Liver (tissue), 8 donors: ENCODE measurements at regions not wholly inside any gene's neighbourhood (a gene's known extent, or its start where the extent isn't known, plus 50 kb on each side); places are given as distances from the start of the nearest gene placed in this dataset.

Experiments used
- DNase-seq: peaks from one replicate; pipeline ENCODE4 v3.0.0-alpha.2; 2017; ENCODE audit warnings: low spot score
- H3K27ac ChIP-seq, 2 donors: one replicate each; pipeline ENCODE4 v1.7.0; 2013; ENCODE audit warnings: inconsistent platforms in 2 of 2, low read length in 2 of 2, control low read depth in 1 of 2, low read depth in 1 of 2, mild to moderate bottlenecking in 1 of 2
- H3K27me3 ChIP-seq, 4 donors: one replicate each; pipeline versions ENCODE4 v1.6.1 to v1.7.0; 2013; ENCODE audit warnings: low read length in 3 of 4, inconsistent platforms in 1 of 4, mild to moderate bottlenecking in 1 of 4, moderate library complexity in 1 of 4; ENCODE audit not compliant: control insufficient read depth in 4 of 4, insufficient read depth in 4 of 4
- H3K36me3 ChIP-seq, 4 donors: one replicate each; pipeline versions ENCODE4 v1.6.1 to v1.7.0; 2013; ENCODE audit warnings: low read length in 3 of 4, mild to moderate bottlenecking in 3 of 4, low read depth in 1 of 4, moderate library complexity in 1 of 4; ENCODE audit not compliant: control insufficient read depth in 4 of 4, insufficient read depth in 3 of 4
- H3K4me1 ChIP-seq, 4 donors: one replicate each; pipeline versions ENCODE4 v1.6.1 to v1.7.0; 2013; ENCODE audit warnings: low read length in 3 of 4, mild to moderate bottlenecking in 3 of 4, moderate library complexity in 1 of 4; ENCODE audit not compliant: control insufficient read depth in 4 of 4, insufficient read depth in 4 of 4
- H3K4me3 ChIP-seq, 3 donors: one replicate each; pipeline versions ENCODE4 v1.6.1 to v1.7.0; 2013; ENCODE audit warnings: low read length in 3 of 3, control low read depth in 1 of 3, low read depth in 1 of 3, mild to moderate bottlenecking in 1 of 3
- H3K9ac ChIP-seq, 2 donors: one replicate each; pipeline ENCODE4 v1.7.0; 2013; ENCODE audit warnings: low read length in 2 of 2, mild to moderate bottlenecking in 2 of 2, moderate library complexity in 2 of 2, control low read depth in 1 of 2, low read depth in 1 of 2
- H3K9me3 ChIP-seq, 4 donors: one replicate each; pipeline versions ENCODE4 v1.6.1 to v1.7.0; 2013; ENCODE audit warnings: low read length in 3 of 4; ENCODE audit not compliant: control insufficient read depth in 4 of 4
- ATF3 ChIP-seq: IDR thresholded peaks from 2 replicates; pipeline ENCODE4 v1.6.1; 2016; ENCODE audit warnings: antibody characterized with exemption
- CTCF ChIP-seq: fragments of 150-350 bp; IDR thresholded peaks from 2 replicates; pipeline ENCODE4 v1.5.1; 2017; ENCODE audit warnings: improper control_type of control experiment, low read depth, low read length; ENCODE audit not compliant: missing input control
- EGR1 ChIP-seq, 2 donors: IDR thresholded peaks; 2 replicates each; pipeline ENCODE4 v1.6.1; 2016 to 2018; ENCODE audit warnings: antibody characterized with exemption in 2 of 2, low read depth in 2 of 2
- FOXA1 ChIP-seq: IDR thresholded peaks from 2 replicates; pipeline ENCODE4 v1.6.1; 2016; ENCODE audit warnings: antibody characterized with exemption
- FOXA2 ChIP-seq: IDR thresholded peaks from 2 replicates; pipeline ENCODE4 v1.6.1; 2016; ENCODE audit warnings: antibody characterized with exemption
- GABPA ChIP-seq, 2 donors: IDR thresholded peaks in 1 of 2; conservative IDR thresholded peaks in 1 of 2; 2 replicates each; pipeline ENCODE4 v1.6.1; 2016; ENCODE audit warnings: antibody characterized with exemption in 2 of 2, mild to moderate bottlenecking in 1 of 2, moderate library complexity in 1 of 2
- HNF4A ChIP-seq, 2 donors: conservative IDR thresholded peaks; 2 replicates each; pipeline ENCODE4 v1.6.1; 2016; ENCODE audit warnings: antibody characterized with exemption in 2 of 2, mild to moderate bottlenecking in 2 of 2
- HNF4G ChIP-seq: IDR thresholded peaks from 2 replicates; pipeline ENCODE4 v1.6.1; 2016; ENCODE audit warnings: antibody characterized with exemption
- JUND ChIP-seq, 2 donors: IDR thresholded peaks; 2 replicates each; pipeline ENCODE4 v1.6.1; 2016; ENCODE audit warnings: antibody characterized with exemption in 2 of 2
- MAX ChIP-seq: IDR thresholded peaks from 2 replicates; pipeline ENCODE4 v1.6.1; 2016; ENCODE audit warnings: antibody characterized with exemption
- NR2F2 ChIP-seq: IDR thresholded peaks from 2 replicates; pipeline ENCODE4 v1.6.1; 2016; ENCODE audit warnings: antibody characterized with exemption
- RAD21 ChIP-seq, 2 donors: IDR thresholded peaks; 2 replicates each; pipeline ENCODE4 v1.6.1; 2016; ENCODE audit warnings: antibody characterized with exemption in 2 of 2, mild to moderate bottlenecking in 2 of 2
- REST ChIP-seq: IDR thresholded peaks from 2 replicates; pipeline ENCODE4 v1.6.1; 2016; ENCODE audit warnings: antibody characterized with exemption, mild to moderate bottlenecking
- RXRA ChIP-seq, 2 donors: IDR thresholded peaks; 2 replicates each; pipeline ENCODE4 v1.6.1; 2017 to 2018; ENCODE audit warnings: antibody characterized with exemption in 2 of 2, mild to moderate bottlenecking in 1 of 2
- TAF1 ChIP-seq: conservative IDR thresholded peaks from 2 replicates; pipeline ENCODE4 v1.6.1; 2016; ENCODE audit warnings: antibody characterized with exemption, mild to moderate bottlenecking
- ZBTB33 ChIP-seq: IDR thresholded peaks from 2 replicates; pipeline ENCODE4 v1.6.1; 2016; ENCODE audit warnings: antibody characterized with exemption
- WGBS: extraction: QIAGEN DNeasy Blood & Tissue Kit; methylation state at CpG from one replicate; pipeline ENCODE4 v1.1.7; 2013; 5-methylcytosine and 5-hydroxymethylcytosine counted together
- donor health status: healthy.
- donor health status: healthy.
- donor health status: healthy.
- donor health status: healthy.
- donor health status: healthy.

GRCh38 chr2:60071490-60071831, 482.0 kb downstream of the BCL11A start (continued):
- TF ChIP-seq MAX: no peak

- no peak for DNase-seq
- Histone ChIP-seq H3K27ac (no peak overlapping the region), H3K36me3 (no peaks in the 10 kb centered on the region), H3K4me1 (no peaks in the 10 kb centered on the region), H3K27me3 (peaks cover 0 to 2% (median 0%) of the 10 kb centered on the region in 4 donors), H3K9me3 (no peaks in the 10 kb centered on the region), H3K4me3 (no peak overlapping the region), H3K9ac (no peak overlapping the region)
- 71% methylated on average over 5 of the region's 5 CpGs for WGBS
- TF ChIP-seq ATF3: no peak
Observed at GRCh38 chr2:60070736-60071489, 482.5 kb downstream of the BCL11A start.

GRCh38 chr2:60070196-60070595, 483.3 kb downstream of the BCL11A start:
- Histone ChIP-seq H3K27me3 (peaks cover 0 to 2% (median 0%) of the 10 kb centered on the region in 4 donors), H3K27ac (no peak overlapping the region), H3K4me1 (no peaks in the 10 kb centered on the region), H3K36me3 (no peaks in the 10 kb centered on the region), H3K9me3 (no peaks in the 10 kb centered on the region), H3K9ac (no peak overlapping the region), H3K4me3 (no peak overlapping the region)
- WGBS: 35% methylated on average over 5 of the region's 5 CpGs
- no peak for TF ChIP-seq ATF3
- TF ChIP-seq JUND (IDR thresholded peaks at IDR 0.05): no peak
- no peak for TF ChIP-seq HNF4G
- no peak for TF ChIP-seq GABPA (IDR thresholded peaks at IDR 0.05 in 1 of 2, conservative IDR thresholded peaks at IDR 0.05 in 1 of 2)
- no peak for TF ChIP-seq CTCF
- TF ChIP-seq TAF1: no peak
- no peak for TF ChIP-seq ZBTB33
- TF ChIP-seq FOXA1: no peak
- no peak for TF ChIP-seq RXRA (IDR thresholded peaks at IDR 0.05)
- no peak for TF ChIP-seq EGR1 (IDR thresholded peaks at IDR 0.05; ENCODE audit: low read depth in 2 of 2)
- no peak for TF ChIP-seq RAD21 (IDR thresholded peaks at IDR 0.05)
- TF ChIP-seq NR2F2: no peak
- TF ChIP-seq HNF4A (conservative IDR thresholded peaks at IDR 0.05): no peak
- TF ChIP-seq REST: no peak
- TF ChIP-seq FOXA2: no peak
- no peak for TF ChIP-seq MAX
- DNase-seq: no peak
